WERI-Rb-1 (cell line): ENCODE measurements at regions not wholly inside any gene's neighbourhood (a gene's known extent, or its start where the extent isn't known, plus 50 kb on each side); places are given as distances from the start of the nearest gene placed in this dataset.

Source experiments
- DNase-seq: peaks from one replicate; pipeline ENCODE4 v3.0.0-alpha.2; 2020
- H3K27ac ChIP-seq: fragments of 250-450 bp; sonication (Bioruptor Pico); 2 replicates; pipeline ENCODE4 v1.5.1; 2020; ENCODE audit warnings: mild to moderate bottlenecking, moderate library complexity
- H3K27me3 ChIP-seq: fragments of 250-450 bp; sonication (Bioruptor Pico); 2 replicates; pipeline ENCODE4 v1.5.1; 2021; ENCODE audit warnings: mild to moderate bottlenecking, low read depth, moderate library complexity; ENCODE audit not compliant: insufficient read depth, severe bottlenecking
- H3K36me3 ChIP-seq: fragments of 250-450 bp; sonication (Bioruptor Pico); 2 replicates; pipeline ENCODE4 v1.5.1; 2020; ENCODE audit warnings: mild to moderate bottlenecking, moderate library complexity
- H3K4me3 ChIP-seq: 2 replicates; pipeline ENCODE4 v1.5.1; 2011; ENCODE audit warnings: low read depth, mild to moderate bottlenecking, control low read depth, low read length
- H3K9me3 ChIP-seq: fragments of 250-450 bp; sonication (Bioruptor Pico); 2 replicates; pipeline ENCODE4 v1.5.1; 2021; ENCODE audit warnings: mild to moderate bottlenecking, moderate library complexity; ENCODE audit not compliant: severe bottlenecking
- CTCF ChIP-seq: IDR thresholded peaks from 2 replicates; pipeline ENCODE4 v1.5.1; 2011; ENCODE audit warnings: low read depth, mild to moderate bottlenecking, control low read depth, inconsistent platforms, low read length

GRCh38 chr6:15114061-15114460, 131.8 kb upstream of the JARID2 start:
- DNase-seq = no peak
- Histone ChIP-seq H3K4me3 (no peak overlapping the region), H3K27me3 (no peaks in the 10 kb centered on the region), H3K36me3 (no peaks in the 10 kb centered on the region), H3K27ac (no peak overlapping the region), H3K9me3 (no peaks in the 10 kb centered on the region)
- no peak for TF ChIP-seq CTCF

GRCh38 chr6:15116889-15117288, 129.0 kb upstream of the JARID2 start:
- no peak overlapping the region for H3K4me3 ChIP-seq
- H3K9me3 ChIP-seq = no peaks in the 10 kb centered on the region
- H3K27ac ChIP-seq = no peak overlapping the region
- H3K27me3 ChIP-seq = no peaks in the 10 kb centered on the region
- no peak for TF ChIP-seq CTCF
- H3K36me3 ChIP-seq = no peaks in the 10 kb centered on the region
- no peak for DNase-seq

- TF ChIP-seq CTCF = no peak
- no peak for DNase-seq
- Histone ChIP-seq H3K27ac (no peak overlapping the region), H3K4me3 (no peak overlapping the region), H3K9me3 (no peaks in the 10 kb centered on the region), H3K36me3 (no peaks in the 10 kb centered on the region), H3K27me3 (no peaks in the 10 kb centered on the region)
These were observed 124.4 kb upstream of the JARID2 start for GRCh38 chr6:15121443-15121842.

GRCh38 chr6:15121977-15122550, 123.8 kb upstream of the JARID2 start:
- H3K9me3 ChIP-seq = no peaks in the 10 kb centered on the region
- TF ChIP-seq CTCF = no peak
- H3K27ac ChIP-seq = no peak overlapping the region
- no peaks in the 10 kb centered on the region for H3K27me3 ChIP-seq
- no peaks in the 10 kb centered on the region for H3K36me3 ChIP-seq
- H3K4me3 ChIP-seq = no peak overlapping the region
- DNase-seq = no peak

GRCh38 chr6:15129887-15130286, 116.0 kb upstream of the JARID2 start:
- no peaks in the 10 kb centered on the region for H3K9me3 ChIP-seq
- H3K27me3 ChIP-seq = no peaks in the 10 kb centered on the region
- TF ChIP-seq CTCF = no peak
- no peaks in the 10 kb centered on the region for H3K36me3 ChIP-seq
- 0 out of 2 replicates have a peak overlapping the region, but pooled peaks have one; percentile 6 for H3K27ac ChIP-seq
- H3K4me3 ChIP-seq = no peak overlapping the region
- DNase-seq = no peak

- Histone ChIP-seq H3K4me3 (no peak overlapping the region), H3K36me3 (no peaks in the 10 kb centered on the region), H3K27me3 (no peaks in the 10 kb centered on the region), H3K27ac (peak overlapping the region; percentile 48), H3K9me3 (no peaks in the 10 kb centered on the region)
- DNase-seq = no peak
- TF ChIP-seq CTCF = no peak
These were observed 114.6 kb upstream of the JARID2 start for GRCh38 chr6:15131234-15131633.
